Left ventricle myocardium superior (tissue), 1 donor: ENCODE measurements at regions not wholly inside any gene's neighbourhood (a gene's known extent, or its start where the extent isn't known, plus 50 kb on each side); places are given as distances from the start of the nearest gene placed in this dataset.

Experiments
- ATAC-seq: fragments of 200-7000 bp; cut with Tn5 transposase; one replicate; pipeline ENCODE4 v1.9.1; 2020; ENCODE audit warnings: mild to moderate bottlenecking, moderate library complexity
- DNase-seq: peaks from one replicate; pipeline ENCODE4 v3.0.0-alpha.2; 2020
- intact Hi-C: fragments of 100-400 bp; cut with micrococcal nuclease; formaldehyde crosslinking; loops from one replicate; pipeline ENCODE4 v1.11.0; 2022
- donor health status: DM: no; HTN: yes; CAD: no; lungs with severe emphysema.

GRCh38 chr3:7793786-7794185, 707.8 kb upstream of the LMCD1 start:
- no peak for DNase-seq
- intact Hi-C loops = no loop called here
- ATAC-seq = no peak

- ATAC-seq = no peak
- no peak for DNase-seq
- intact Hi-C loops = no loop called here
These were observed 703.3 kb upstream of the LMCD1 start for GRCh38 chr3:7798276-7798675.

GRCh38 chr3:7800006-7800780, 701.4 kb upstream of the LMCD1 start:
- intact Hi-C loops = loop anchor here (10.0 kb wide), 1 partner anchor 315 kb away; no protein-coding TSS in a partner anchor
- ATAC-seq (no peak), DNase-seq (no peak)

- ATAC-seq = no peak
- intact Hi-C loops = no loop called here
- no peak for DNase-seq
These were observed 689.1 kb upstream of the LMCD1 start for GRCh38 chr3:7812490-7812889.

GRCh38 chr3:7813365-7813764, 688.3 kb upstream of the LMCD1 start:
- ATAC-seq = no peak
- intact Hi-C loops = no loop called here

GRCh38 chr3:7817239-7817638, 684.4 kb upstream of the LMCD1 start:
- intact Hi-C loops = no loop called here
- no peak for ATAC-seq
- no peak for DNase-seq

More at GRCh38 chr3:7813365-7813764, 688.3 kb upstream of the LMCD1 start:
- no peak for DNase-seq

- no peak for ATAC-seq
- no peak for DNase-seq
- intact Hi-C loops = no loop called here
These were observed 680.7 kb upstream of the LMCD1 start for GRCh38 chr3:7820969-7821368.

- ATAC-seq (no peak), DNase-seq (no peak)
- intact Hi-C loops = no loop called here
These were observed 679.8 kb upstream of the LMCD1 start for GRCh38 chr3:7821858-7822257.

GRCh38 chr3:7841451-7841850, 660.2 kb upstream of the LMCD1 start:
- intact Hi-C loops = no loop called here
- ATAC-seq = no peak

GRCh38 chr3:7843441-7843840, 658.2 kb upstream of the LMCD1 start:
- DNase-seq = no peak
- intact Hi-C loops = no loop called here
- ATAC-seq = no peak

More at GRCh38 chr3:7841451-7841850, 660.2 kb upstream of the LMCD1 start:
- DNase-seq = no peak

- DNase-seq (no peak), ATAC-seq (no peak)
- intact Hi-C loops = no loop called here
These were observed 654.6 kb upstream of the LMCD1 start for GRCh38 chr3:7847021-7847420.

GRCh38 chr3:7847521-7847920, 654.1 kb upstream of the LMCD1 start:
- intact Hi-C loops = no loop called here
- ATAC-seq (no peak), DNase-seq (no peak)

- intact Hi-C loops = no loop called here
- DNase-seq (no peak), ATAC-seq (no peak)
These were observed 647.4 kb upstream of the LMCD1 start for GRCh38 chr3:7854266-7854665.

GRCh38 chr3:7854721-7855120, 646.9 kb upstream of the LMCD1 start:
- intact Hi-C loops = no loop called here
- ATAC-seq = no peak
- no peak for DNase-seq

GRCh38 chr3:7865611-7866010, 636.0 kb upstream of the LMCD1 start:
- DNase-seq (no peak), ATAC-seq (no peak)
- intact Hi-C loops = no loop called here

GRCh38 chr3:7867587-7867986, 634.0 kb upstream of the LMCD1 start:
- intact Hi-C loops = no loop called here
- no peak for ATAC-seq
- DNase-seq = no peak

GRCh38 chr3:7871003-7871560, 630.5 kb upstream of the LMCD1 start:
- no peak for ATAC-seq
- DNase-seq = no peak
- intact Hi-C loops = no loop called here

GRCh38 chr3:7874116-7874515, 627.5 kb upstream of the LMCD1 start:
- ATAC-seq (no peak), DNase-seq (no peak)
- intact Hi-C loops = no loop called here

- DNase-seq (no peak), ATAC-seq (no peak)
- intact Hi-C loops = no loop called here
These were observed 625.7 kb upstream of the LMCD1 start for GRCh38 chr3:7875925-7876324.

GRCh38 chr3:7876741-7877297, 624.8 kb upstream of the LMCD1 start:
- intact Hi-C loops = no loop called here
- ATAC-seq (no peak), DNase-seq (no peak)

GRCh38 chr3:7877312-7877711, 624.3 kb upstream of the LMCD1 start:
- ATAC-seq = no peak
- intact Hi-C loops = no loop called here
- DNase-seq = no peak
